Aorta (tissue), 5 donors: ENCODE measurements at regions not wholly inside any gene's neighbourhood (a gene's known extent, or its start where the extent isn't known, plus 50 kb on each side); places are given as distances from the start of the nearest gene placed in this dataset.
"Not testable (repeated sequence)": the region's sequence is repeated elsewhere in the genome, so short reads cannot be mapped to it uniquely, and the experiment has no call there.

Source experiments
- ATAC-seq: fragments of 200-7000 bp; cut with Tn5 transposase; one replicate; pipeline ENCODE4 v1.9.1; 2022; ENCODE audit warnings: moderate library complexity; ENCODE audit not compliant: low FRiP score
- DNase-seq, 2 donors: peaks; one replicate each; pipeline ENCODE4 v3.0.0-alpha.2; 2020
- H3K27ac ChIP-seq, 2 donors: one replicate each; pipeline ENCODE4 v1.5.1; 2013; ENCODE audit warnings: low read length in 2 of 2, mild to moderate bottlenecking in 2 of 2, moderate library complexity in 2 of 2, control low read depth in 1 of 2, inconsistent platforms in 1 of 2, low read depth in 1 of 2
- H3K27me3 ChIP-seq, 2 donors: one replicate each; pipeline ENCODE4 v1.6.1; 2013; ENCODE audit warnings: control low read depth in 1 of 2, low read length in 1 of 2, mild to moderate bottlenecking in 1 of 2, moderate library complexity in 1 of 2; ENCODE audit not compliant: insufficient read depth in 2 of 2, control insufficient read depth in 1 of 2
- H3K36me3 ChIP-seq, 2 donors: one replicate each; pipeline ENCODE4 v1.6.1; 2013; ENCODE audit warnings: control low read depth in 1 of 2, low read length in 1 of 2, mild to moderate bottlenecking in 1 of 2; ENCODE audit not compliant: insufficient read depth in 2 of 2, control insufficient read depth in 1 of 2
- H3K4me1 ChIP-seq, 2 donors: one replicate each; pipeline ENCODE4 v1.6.1; 2013; ENCODE audit warnings: low read length in 2 of 2, control low read depth in 1 of 2, mild to moderate bottlenecking in 1 of 2, moderate library complexity in 1 of 2; ENCODE audit not compliant: insufficient read depth in 2 of 2, control insufficient read depth in 1 of 2
- H3K4me3 ChIP-seq, 2 donors: one replicate each; pipeline ENCODE4 v1.5.1; 2013; ENCODE audit warnings: low read length in 2 of 2, control low read depth in 1 of 2, mild to moderate bottlenecking in 1 of 2
- H3K9me3 ChIP-seq: one replicate; pipeline ENCODE4 v1.6.1; 2013; ENCODE audit warnings: mild to moderate bottlenecking, low read length; ENCODE audit not compliant: control insufficient read depth
- WGBS, 2 donors: extraction: QIAGEN DNeasy Blood & Tissue Kit; methylation state at CpG; one replicate each; pipeline ENCODE4 v1.1.7; 2013; 5-methylcytosine and 5-hydroxymethylcytosine counted together
- intact Hi-C, 2 donors: fragments of 100-400 bp; cut with DNase I; formaldehyde crosslinking; loops; one replicate each; pipeline versions ENCODE4 v1.14.2 to v1.15.0; 2022
- donor health status: healthy with polysubstance abuse.
- donor health status: Bipolar disorder and iron deficiency.
- donor health status: DM: no; HTN: no; CAD: no.
- donor health status: DM: no; HTN: no; CAD: no.
- donor health status: DM: yes; HTN: yes; CAD: no.

- ATAC-seq (no peak), DNase-seq (no peak)
- no peaks in the 10 kb centered on the region for H3K36me3 ChIP-seq
- no peaks in the 10 kb centered on the region for H3K4me1 ChIP-seq
- intact Hi-C loops, result loop anchor here (2.0 to 5.0 kb wide), 3 partner anchors 99 to 225 kb away; no protein-coding TSS in a partner anchor
- WGBS, 2 donors, result 92 to 94% methylated on average over 19 of the region's 19 CpGs
- H3K4me3 ChIP-seq, result no peak overlapping the region
- H3K27me3 ChIP-seq, result no peaks in the 10 kb centered on the region
- H3K27ac ChIP-seq, result no peak overlapping the region
- H3K9me3 ChIP-seq, result no peaks in the 10 kb centered on the region
Observed at GRCh38 chr2:235105821-235106359, 154.1 kb downstream of the SH3BP4 start.

DNA sequence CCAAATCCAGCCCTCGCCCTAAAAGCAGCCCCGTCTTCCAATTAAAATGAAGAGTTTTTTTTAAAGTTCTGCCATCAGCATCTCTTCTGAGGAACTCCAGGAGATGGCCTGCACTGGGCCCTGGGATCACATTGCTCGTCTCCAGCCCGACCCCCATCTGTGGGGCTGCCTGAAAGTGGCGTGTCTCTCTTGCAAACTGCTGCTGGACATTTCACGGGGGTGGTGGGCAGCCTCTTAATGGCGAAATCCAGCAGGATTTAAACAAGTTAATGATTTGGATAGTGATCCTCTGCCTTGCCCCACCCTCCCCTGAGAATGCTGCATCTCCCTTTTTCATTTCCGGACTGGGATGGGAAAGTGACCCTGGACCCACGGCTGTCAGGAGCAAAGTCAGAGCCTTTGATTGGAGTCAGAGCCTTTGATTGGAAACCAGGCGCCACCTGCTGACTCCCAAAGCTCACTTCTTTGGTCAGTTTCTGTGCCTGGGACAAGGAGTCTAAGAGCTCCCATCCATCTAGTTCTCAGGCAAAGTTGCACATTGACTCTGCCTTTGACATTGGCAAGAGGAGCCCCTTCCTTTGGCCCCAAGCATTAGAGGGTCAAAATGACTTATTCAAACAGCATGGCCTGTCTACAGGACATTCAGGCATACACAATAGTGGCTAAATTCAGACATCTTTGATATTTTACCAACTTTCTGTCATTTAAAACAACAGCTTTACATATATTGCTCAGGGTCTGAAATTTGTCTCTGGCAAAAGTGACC, 155.2 kb downstream of the SH3BP4 start:
- WGBS, 2 donors, result 51 to 54% methylated on average over 10 of the region's 10 CpGs

DNA sequence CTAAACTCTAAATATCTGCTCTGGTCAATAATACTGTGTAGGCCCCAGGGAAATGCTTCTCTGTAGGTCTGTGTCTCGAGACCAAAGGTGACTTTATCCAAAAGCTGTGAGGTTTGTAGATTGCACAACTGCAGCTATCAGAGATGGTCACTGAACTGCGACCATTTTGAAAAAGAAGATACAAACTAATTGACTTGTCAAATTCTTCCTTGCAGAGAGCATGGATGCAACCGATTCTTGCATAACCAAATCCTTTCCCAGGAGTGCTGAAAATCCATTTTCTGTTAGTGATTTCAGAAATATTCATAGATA, 155.8 kb downstream of the SH3BP4 start:
- Histone ChIP-seq H3K27ac (no peak overlapping the region), H3K27me3 (no peaks in the 10 kb centered on the region), H3K4me1 (no peaks in the 10 kb centered on the region), H3K36me3 (no peaks in the 10 kb centered on the region), H3K9me3 (no peaks in the 10 kb centered on the region), H3K4me3 (no peak overlapping the region)
- ATAC-seq (no peak), DNase-seq (no peak)
- WGBS, 2 donors, result 83 to 90% methylated on average over 3 of the region's 3 CpGs
- intact Hi-C loops, result loop anchor here (2.0 to 5.0 kb wide), 3 partner anchors 100 to 227 kb away; no protein-coding TSS in a partner anchor

More for the DNA sequence above, 155.2 kb downstream of the SH3BP4 start:
- Histone ChIP-seq H3K4me3 (no peak overlapping the region), H3K27me3 (no peaks in the 10 kb centered on the region), H3K9me3 (no peaks in the 10 kb centered on the region), H3K4me1 (no peaks in the 10 kb centered on the region), H3K36me3 (no peaks in the 10 kb centered on the region), H3K27ac (no peak overlapping the region)
- DNase-seq (peak in 1 of 2 donors; percentile 69), ATAC-seq (peak; percentile 73)
- intact Hi-C loops, result loop anchor here (2.0 to 5.0 kb wide), 3 partner anchors 100 to 226 kb away; no protein-coding TSS in a partner anchor

DNA sequence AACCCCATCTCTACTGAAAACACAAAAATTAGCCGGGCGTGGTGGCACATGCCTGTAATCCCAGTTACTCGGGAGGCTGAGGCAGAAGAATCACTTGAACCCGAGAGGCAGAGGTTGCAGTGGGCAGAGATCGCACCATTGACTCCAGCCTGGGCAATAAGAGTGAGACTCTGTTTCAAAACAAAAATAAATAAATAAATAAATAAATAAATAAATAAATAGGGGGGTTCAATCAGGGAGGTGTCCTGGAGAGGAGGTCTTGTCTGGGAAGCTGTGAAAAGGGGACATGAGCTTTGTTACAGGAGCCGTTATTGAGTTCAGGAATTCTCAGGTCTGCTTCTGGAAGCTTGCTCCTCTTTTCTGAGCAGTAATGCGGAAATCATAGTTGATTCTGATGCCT, 157.7 kb downstream of the SH3BP4 start:
- H3K9me3 ChIP-seq, H3K4me3 ChIP-seq, ATAC-seq, H3K27me3 ChIP-seq, H3K27ac ChIP-seq, H3K4me1 ChIP-seq, H3K36me3 ChIP-seq, DNase-seq: not testable (repeated sequence)
- WGBS, 2 donors, result 94 to 95% methylated on average over 7 of the region's 7 CpGs
- intact Hi-C loops, result loop anchor here (5.0 kb wide), 2 partner anchors 102 to 227 kb away; no protein-coding TSS in a partner anchor

DNA sequence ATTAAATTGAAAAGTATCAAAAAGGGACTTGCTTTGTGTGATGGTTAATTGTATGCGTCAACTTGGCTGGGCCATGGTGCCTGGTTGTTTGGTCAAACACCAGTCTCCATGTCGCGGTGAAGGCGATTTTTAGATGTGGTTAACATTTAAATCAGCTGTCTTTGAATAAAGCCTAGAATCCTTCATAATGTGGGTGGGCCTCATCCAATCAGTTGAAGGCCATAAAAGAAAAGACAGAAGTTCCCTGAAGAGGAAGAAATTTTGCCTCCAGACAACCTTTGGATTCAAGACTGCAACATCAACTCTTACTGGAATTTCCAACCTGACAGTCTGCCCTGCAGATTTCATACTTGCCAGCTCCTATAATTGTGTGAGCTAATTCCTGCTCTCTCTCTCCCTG, 160.5 kb downstream of the SH3BP4 start:
- Histone ChIP-seq H3K4me1 (no peaks in the 10 kb centered on the region), H3K36me3 (no peaks in the 10 kb centered on the region), H3K27me3 (no peaks in the 10 kb centered on the region), H3K9me3 (no peaks in the 10 kb centered on the region), H3K27ac (no peak overlapping the region), H3K4me3 (no peak overlapping the region)
- intact Hi-C loops, result no loop called here
- ATAC-seq (no peak), DNase-seq (no peak)
- WGBS, 2 donors, result 96% methylated on average over 4 of the region's 4 CpGs

DNA sequence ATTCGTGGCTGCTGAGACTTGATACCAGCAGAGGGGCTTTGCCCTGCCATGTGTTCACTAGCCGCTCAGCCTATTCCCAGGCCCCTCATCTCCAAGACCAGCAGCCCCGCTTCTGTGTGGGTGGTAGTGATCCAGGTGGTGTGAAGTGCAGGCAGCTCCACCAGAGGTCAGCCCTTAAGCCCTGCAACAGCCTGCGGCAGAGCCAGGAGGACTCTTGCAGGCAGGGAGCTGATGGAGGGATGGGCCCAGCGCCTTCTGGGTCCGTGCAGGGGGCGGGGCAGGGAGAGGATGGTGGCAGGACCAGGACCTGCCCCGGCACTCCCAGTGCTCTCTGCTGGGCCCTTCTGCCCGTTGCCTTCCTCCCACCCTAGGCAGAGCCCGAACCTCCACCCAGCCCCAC, 162.0 kb downstream of the SH3BP4 start:
- H3K4me1 ChIP-seq, result no peaks in the 10 kb centered on the region
- intact Hi-C loops, result loop anchor here in 1 of 2 donors (2.0 kb wide), 1 partner anchor 563 kb away; no protein-coding TSS in a partner anchor
- H3K27me3 ChIP-seq, result no peaks in the 10 kb centered on the region
- no peak overlapping the region for H3K27ac ChIP-seq
- 46% methylated on average over 10 of the region's 10 CpGs for WGBS, 2 donors
- no peaks in the 10 kb centered on the region for H3K36me3 ChIP-seq
- H3K4me3 ChIP-seq, result no peak overlapping the region
- no peak for DNase-seq
- no peaks in the 10 kb centered on the region for H3K9me3 ChIP-seq
- no peak for ATAC-seq

- intact Hi-C loops, result loop anchor here in 1 of 2 donors (2.0 kb wide), 1 partner anchor 563 kb away; no protein-coding TSS in a partner anchor
- DNase-seq, result no peak
- no peaks in the 10 kb centered on the region for H3K36me3 ChIP-seq
Observed at GRCh38 chr2:235114286-235114685, 162.5 kb downstream of the SH3BP4 start.

DNA sequence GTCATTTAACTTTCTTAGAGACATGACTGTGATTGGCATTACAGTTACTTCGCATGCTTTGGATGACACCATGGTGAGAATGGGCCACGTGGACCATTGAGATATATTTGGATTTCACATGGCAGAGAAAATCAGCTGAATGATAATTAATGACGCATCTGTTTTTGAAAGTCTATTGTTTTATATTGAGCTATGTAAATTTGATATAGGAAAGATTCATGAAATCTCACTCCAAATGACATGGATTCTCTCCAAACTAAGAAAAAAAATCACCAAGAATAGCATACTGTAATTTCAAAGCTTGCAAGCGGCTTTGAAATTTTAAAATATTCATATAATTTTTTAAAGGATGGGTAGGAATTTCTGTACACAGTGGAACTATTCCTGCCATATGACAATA, 163.7 kb downstream of the SH3BP4 start:
- H3K36me3 ChIP-seq, result no peaks in the 10 kb centered on the region
- H3K4me3 ChIP-seq, result no peak overlapping the region
- no peaks in the 10 kb centered on the region for H3K9me3 ChIP-seq
- no peak overlapping the region for H3K27ac ChIP-seq
- DNase-seq, result no peak
- no peaks in the 10 kb centered on the region for H3K4me1 ChIP-seq
- H3K27me3 ChIP-seq, result no peaks in the 10 kb centered on the region
- intact Hi-C loops, result loop anchor here (2.0 to 5.0 kb wide), 2 partner anchors 563 to 565 kb away; no protein-coding TSS in a partner anchor
- 91 to 94% methylated on average over 4 of the region's 4 CpGs for WGBS, 2 donors
- ATAC-seq, result no peak

More at GRCh38 chr2:235114286-235114685, 162.5 kb downstream of the SH3BP4 start:
- Histone ChIP-seq H3K4me3 (no peak overlapping the region), H3K27ac (no peak overlapping the region), H3K27me3 (no peaks in the 10 kb centered on the region), H3K4me1 (no peaks in the 10 kb centered on the region), H3K9me3 (no peaks in the 10 kb centered on the region)
- 90% methylated on average over 10 of the region's 10 CpGs for WGBS, 2 donors
- no peak for ATAC-seq
